K562 (cell line): ENCODE measurements at regions not wholly inside any gene's neighbourhood (a gene's known extent, or its start where the extent isn't known, plus 50 kb on each side); places are given as distances from the start of the nearest gene placed in this dataset.

Source experiments
- ATAC-seq: fragments of 200-7000 bp; cut with Tn5 transposase; 3 replicates; pipeline ENCODE4 v1.9.1; 2020; ENCODE audit warnings: moderate library complexity
- BruUV-seq: library from RNA; stranded (reverse); fragments of 400-500 nt; replicated peaks from 2 replicates; lab custom pipeline; 2021; lab: Mats Ljungman, UMichigan
- CTCF ChIA-PET: fragments of 300-600 bp; formaldehyde crosslinking; extraction: SDS; loops from one replicate; lab custom pipeline; 2021; ENCODE audit warnings: low intra/inter-chr PET ratio; lab: Yijun Ruan, JAX
- POLR2A ChIA-PET: fragments of 300-600, 350-650 bp; sonication (Branson Sonifier 250); formaldehyde crosslinking; extraction: SDS; loops from one replicate; lab custom pipeline; 2021; ENCODE audit warnings: antibody characterized with exemption, inconsistent platforms; lab: Yijun Ruan, JAX
- DNase-seq, 4 experiments: peaks; one replicate each; pipeline versions ENCODE4 v3.0.0 to v3.0.0-alpha.2; 2011 to 2018; ENCODE audit warnings: low spot score in 3 of 4, mixed read lengths in 3 of 4; ENCODE audit errors: extremely low read depth in 1 of 4
- FAIRE-seq: peaks from 2 replicates; lab custom pipeline; 2011; peaks lifted over from hg19 to GRCh38; lab: Jason Lieb, UNC
- H2AFZ ChIP-seq: 2 replicates; pipeline ENCODE4 v1.6.0; 2011; ENCODE audit warnings: low read depth, low read length, control low read depth, inconsistent platforms
- H3K27ac ChIP-seq: fragments of 200-600 bp; 3 replicates; pipeline ENCODE4 v1.8.0; 2011; ENCODE audit warnings: low read depth, mild to moderate bottlenecking, control low read depth, inconsistent platforms, low read length, moderate library complexity, mixed read lengths; ENCODE audit errors: extremely low read depth
- H3K27me3 ChIP-seq, 2 experiments: fragments of 300-600 bp in 1 of 2; 2 replicates in 1 of 2; 3 replicates in 1 of 2; pipeline versions ENCODE4 v1.6.0 to v1.8.0; 2011; ENCODE audit warnings: inconsistent platforms in 2 of 2, low read length in 2 of 2, mild to moderate bottlenecking in 1 of 2, mixed read lengths in 1 of 2, moderate library complexity in 1 of 2; ENCODE audit not compliant: control insufficient read depth in 2 of 2, insufficient read depth in 2 of 2
- H3K36me3 ChIP-seq: fragments of 300-600 bp; 3 replicates; pipeline ENCODE4 v1.8.0; 2011; ENCODE audit warnings: mild to moderate bottlenecking, low read length, inconsistent platforms; ENCODE audit not compliant: control insufficient read depth, insufficient read depth
- H3K4me1 ChIP-seq, 2 experiments: fragments of 200-600 bp in 1 of 2; replicated peaks in 1 of 2; 2 replicates in 1 of 2; 3 replicates in 1 of 2; pipeline versions ENCODE4 v1.5.1 to v1.8.0; 2011; ENCODE audit warnings: inconsistent platforms in 2 of 2, low read length in 2 of 2, mild to moderate bottlenecking in 1 of 2, mixed read lengths in 1 of 2, moderate library complexity in 1 of 2; ENCODE audit not compliant: control insufficient read depth in 2 of 2, insufficient read depth in 2 of 2
- H3K4me2 ChIP-seq: 2 replicates; pipeline ENCODE4 v1.6.1; 2011; ENCODE audit warnings: low read length, control low read depth, inconsistent platforms, mixed read lengths; ENCODE audit not compliant: insufficient read depth
- H3K4me3 ChIP-seq: fragments of 200-600 bp; sonication (generic), shearing (Covaris generic); 2 replicates; pipeline ENCODE4 v1.5.1; 2016; ENCODE audit warnings: control low read depth, inconsistent platforms
- H3K79me2 ChIP-seq: fragments of 200-600 bp; 3 replicates; pipeline ENCODE4 v1.8.0; 2011; ENCODE audit warnings: low read length, inconsistent platforms; ENCODE audit not compliant: control insufficient read depth, insufficient read depth
- H3K9ac ChIP-seq, 2 experiments: 2 replicates each; pipeline versions ENCODE4 v1.6.0 to v1.6.1; 2011; ENCODE audit warnings: low read depth in 2 of 2, low read length in 2 of 2, control low read depth in 1 of 2, inconsistent platforms in 1 of 2, mild to moderate bottlenecking in 1 of 2, mixed read lengths in 1 of 2; ENCODE audit not compliant: insufficient read depth in 1 of 2
- H3K9me1 ChIP-seq: one replicate; pipeline ENCODE4 v1.6.0; 2011; ENCODE audit warnings: inconsistent platforms, mild to moderate bottlenecking, low read length, moderate library complexity; ENCODE audit not compliant: control insufficient read depth, insufficient read depth
- H3K9me3 ChIP-seq: replicated peaks from 2 replicates; pipeline ENCODE4 v1.5.1; 2011; ENCODE audit warnings: low read depth, low read length, inconsistent platforms; ENCODE audit not compliant: control insufficient read depth, insufficient read depth
- H4K20me1 ChIP-seq: replicated peaks from 2 replicates; pipeline ENCODE4 v1.6.1; 2011; ENCODE audit warnings: low read length, inconsistent platforms, mixed read lengths; ENCODE audit not compliant: control insufficient read depth, insufficient read depth
- BHLHE40 ChIP-seq: IDR thresholded peaks from 2 replicates; pipeline ENCODE4 v1.6.1; 2011; ENCODE audit warnings: low read length, improper control_type of control experiment
- CREBBP ChIP-seq: IDR thresholded peaks from one replicate; pipeline ENCODE4 v1.6.1; 2012; ENCODE audit warnings: low read depth, mild to moderate bottlenecking, control low read depth, inconsistent platforms, low read length
- ELF1 ChIP-seq: fragments of 200-800 bp; sonication (Bioruptor generic); IDR thresholded peaks from 2 replicates; pipeline ENCODE4 v1.6.1; 2016; ENCODE audit warnings: missing genetic modification characterization, missing compliant biosample characterization
- HMG20B ChIP-seq: fragments of 250-450 bp; sonication (Bioruptor Pico); IDR thresholded peaks from 2 replicates; pipeline ENCODE4 v1.5.0; 2021; ENCODE audit warnings: mild to moderate bottlenecking
- L3MBTL2 ChIP-seq: fragments of 450-650 bp; IDR thresholded peaks from 2 replicates; pipeline ENCODE4 v1.6.1; 2016; ENCODE audit warnings: mild to moderate bottlenecking, moderate library complexity
- MGA ChIP-seq: fragments of 450-650 bp; IDR thresholded peaks from 2 replicates; pipeline ENCODE4 v1.6.1; 2016; ENCODE audit warnings: mild to moderate bottlenecking, moderate library complexity
- RFX1 ChIP-seq: fragments of 450-650 bp; IDR thresholded peaks from 2 replicates; pipeline ENCODE4 v1.6.1; 2016; ENCODE audit warnings: mild to moderate bottlenecking, moderate library complexity
- TAF15 ChIP-seq: fragments of 200-400 bp; formaldehyde crosslinking; IDR thresholded peaks from 2 replicates; pipeline ENCODE4 v1.6.1; 2017; ENCODE audit warnings: mild to moderate bottlenecking, low read depth, low read length, moderate library complexity
- in situ Hi-C: fragments of 300-500 bp; cut with MboI; formaldehyde crosslinking; loops from 4 replicates; pipeline ENCODE4 v1.15.0; 2018; ENCODE audit warnings: inconsistent platforms, mixed read lengths
- intact Hi-C: fragments of 100-400 bp; cut with micrococcal nuclease; formaldehyde crosslinking; loops from 2 replicates; pipeline ENCODE4 v1.14.2; 2022

GRCh38 chr2:156727867-156728266 is 291.7 kb downstream of the GPD2 start:
- Histone ChIP-seq H3K9ac (no peak overlapping the region), H3K9me3 (no peaks in the 10 kb centered on the region), H3K4me2 (no peak overlapping the region), H3K27me3 (no peaks in the 10 kb centered on the region), H2AFZ (no peak overlapping the region), H3K4me1 (no peaks in the 10 kb centered on the region), H3K9me1 (no peaks in the 10 kb centered on the region), H3K27ac (no peak overlapping the region), H3K36me3 (no peaks in the 10 kb centered on the region), H3K79me2 (no peaks in the 10 kb centered on the region), H4K20me1 (no peaks in the 10 kb centered on the region), H3K4me3 (no peak overlapping the region)
- in situ Hi-C loops (no loop called here), intact Hi-C loops (no loop called here)
- POLR2A ChIA-PET = no interaction called here
- no TSS peak for BruUV-seq
- FAIRE-seq (no peak), ATAC-seq (no peak), DNase-seq (no peak)
- CTCF ChIA-PET = no interaction called here
- TF ChIP-seq MGA (no peak), ELF1 (tag) (no peak), RFX1 (no peak), BHLHE40 (no peak), TAF15 (no peak), L3MBTL2 (no peak), HMG20B (CRISPR knock-in tag) (no peak), CREBBP (no peak)
